Smooth muscle cell (in vitro differentiated cells): ENCODE measurements at regions not wholly inside any gene's neighbourhood (a gene's known extent, or its start where the extent isn't known, plus 50 kb on each side); places are given as distances from the start of the nearest gene placed in this dataset.
"Not testable (repeated sequence)": the region's sequence is repeated elsewhere in the genome, so short reads cannot be mapped to it uniquely, and the experiment has no call there.

ENCODE experiments used
- DNase-seq: peaks from one replicate; lab custom pipeline; 2025; ENCODE audit not compliant: unreplicated experiment; lab: John Stamatoyannopoulos, UW
- H2AFZ ChIP-seq: fragments of 200-600 bp; sonication (generic); 2 replicates; pipeline ENCODE4 v1.6.0; 2016; ENCODE audit warnings: antibody characterized with exemption, low read depth, mild to moderate bottlenecking
- H3F3A ChIP-seq: fragments of 200-600 bp; sonication (generic); 2 replicates; pipeline ENCODE4 v1.6.0; 2017; ENCODE audit warnings: antibody characterized with exemption, low read depth
- H3K27ac ChIP-seq: fragments of 200-600 bp; sonication (generic); 2 replicates; pipeline ENCODE4 v1.5.1; 2016; ENCODE audit warnings: low read depth, mild to moderate bottlenecking
- H3K27me3 ChIP-seq: fragments of 200-600 bp; sonication (generic); 2 replicates; pipeline ENCODE4 v1.6.1; 2016; ENCODE audit warnings: low read depth, mild to moderate bottlenecking
- H3K36me3 ChIP-seq: fragments of 200-600 bp; sonication (generic); 2 replicates; pipeline ENCODE4 v1.5.1; 2016; ENCODE audit warnings: low read depth
- H3K4me1 ChIP-seq: fragments of 200-600 bp; sonication (generic); 2 replicates; pipeline ENCODE4 v1.5.1; 2016; ENCODE audit warnings: low read depth
- H3K4me2 ChIP-seq: fragments of 200-600 bp; sonication (generic); 2 replicates; pipeline ENCODE4 v1.6.0; 2016; ENCODE audit warnings: mild to moderate bottlenecking
- H3K4me3 ChIP-seq: fragments of 200-600 bp; sonication (generic); 2 replicates; pipeline ENCODE4 v1.5.1; 2016; ENCODE audit warnings: mild to moderate bottlenecking
- H3K79me2 ChIP-seq: fragments of 200-600 bp; sonication (generic); 2 replicates; pipeline ENCODE4 v1.6.0; 2016; ENCODE audit warnings: low read depth, mild to moderate bottlenecking
- H3K9ac ChIP-seq: fragments of 200-600 bp; sonication (generic); 2 replicates; pipeline ENCODE4 v1.6.0; 2016; ENCODE audit warnings: low read depth
- H3K9me3 ChIP-seq: fragments of 200-600 bp; sonication (generic); replicated peaks from 2 replicates; pipeline ENCODE4 v1.5.1; 2016; ENCODE audit warnings: low read depth
- H4K20me1 ChIP-seq: fragments of 200-600 bp; sonication (generic); 2 replicates; pipeline ENCODE4 v1.6.0; 2016; ENCODE audit warnings: low read depth
- WGBS: methylation state at CpG from one replicate; pipeline ENCODE4 v1.1.7; 2016; ENCODE audit warnings: low lambda C conversion rate; 5-methylcytosine and 5-hydroxymethylcytosine counted together
- TF ChIP-seq, protein P1 (sequence below): fragments of 200-600 bp; sonication (generic); IDR thresholded peaks from 2 replicates; pipeline ENCODE4 v1.5.1; 2017; ENCODE audit warnings: borderline replicate concordance, mild to moderate bottlenecking, antibody characterized with exemption; ENCODE audit not compliant: insufficient read depth, poor library complexity, severe bottlenecking

DNA sequence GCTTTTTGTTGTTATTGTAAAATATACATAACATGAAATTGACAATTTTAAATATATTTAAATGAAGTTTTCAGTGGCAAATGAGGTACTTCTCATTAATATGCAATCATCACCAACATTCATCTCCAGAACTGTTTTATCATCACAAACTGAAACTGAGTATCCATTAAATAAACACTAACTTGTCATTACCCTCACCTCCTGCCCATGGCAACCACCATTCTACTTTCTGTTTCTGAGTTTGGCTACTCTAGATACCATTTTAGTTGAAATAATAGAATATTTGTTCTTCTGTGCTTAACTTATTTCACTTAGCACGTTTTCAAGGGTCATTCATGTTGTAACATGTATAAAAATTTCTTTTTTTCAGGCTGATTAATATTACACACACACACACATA lies 834.3 kb downstream of the PLOD2 start:
- Histone ChIP-seq H3K9ac (no peak overlapping the region), H3K27me3 (no peaks in the 10 kb centered on the region), H3K79me2 (no peaks in the 10 kb centered on the region), H3F3A (no peaks in the 10 kb centered on the region), H3K9me3 (no peaks in the 10 kb centered on the region), H3K4me1 (no peaks in the 10 kb centered on the region), H3K4me3 (no peak overlapping the region), H3K4me2 (no peak overlapping the region), H3K36me3 (no peaks in the 10 kb centered on the region), H2AFZ (no peak overlapping the region), H4K20me1 (no peaks in the 10 kb centered on the region), H3K27ac (no peak overlapping the region)
- 93% methylated on average over 1 of the region's 1 CpG for WGBS
- DNase-seq, result no peak
- TF ChIP-seq, protein P1, sequence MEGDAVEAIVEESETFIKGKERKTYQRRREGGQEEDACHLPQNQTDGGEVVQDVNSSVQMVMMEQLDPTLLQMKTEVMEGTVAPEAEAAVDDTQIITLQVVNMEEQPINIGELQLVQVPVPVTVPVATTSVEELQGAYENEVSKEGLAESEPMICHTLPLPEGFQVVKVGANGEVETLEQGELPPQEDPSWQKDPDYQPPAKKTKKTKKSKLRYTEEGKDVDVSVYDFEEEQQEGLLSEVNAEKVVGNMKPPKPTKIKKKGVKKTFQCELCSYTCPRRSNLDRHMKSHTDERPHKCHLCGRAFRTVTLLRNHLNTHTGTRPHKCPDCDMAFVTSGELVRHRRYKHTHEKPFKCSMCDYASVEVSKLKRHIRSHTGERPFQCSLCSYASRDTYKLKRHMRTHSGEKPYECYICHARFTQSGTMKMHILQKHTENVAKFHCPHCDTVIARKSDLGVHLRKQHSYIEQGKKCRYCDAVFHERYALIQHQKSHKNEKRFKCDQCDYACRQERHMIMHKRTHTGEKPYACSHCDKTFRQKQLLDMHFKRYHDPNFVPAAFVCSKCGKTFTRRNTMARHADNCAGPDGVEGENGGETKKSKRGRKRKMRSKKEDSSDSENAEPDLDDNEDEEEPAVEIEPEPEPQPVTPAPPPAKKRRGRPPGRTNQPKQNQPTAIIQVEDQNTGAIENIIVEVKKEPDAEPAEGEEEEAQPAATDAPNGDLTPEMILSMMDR, result no peak

DNA sequence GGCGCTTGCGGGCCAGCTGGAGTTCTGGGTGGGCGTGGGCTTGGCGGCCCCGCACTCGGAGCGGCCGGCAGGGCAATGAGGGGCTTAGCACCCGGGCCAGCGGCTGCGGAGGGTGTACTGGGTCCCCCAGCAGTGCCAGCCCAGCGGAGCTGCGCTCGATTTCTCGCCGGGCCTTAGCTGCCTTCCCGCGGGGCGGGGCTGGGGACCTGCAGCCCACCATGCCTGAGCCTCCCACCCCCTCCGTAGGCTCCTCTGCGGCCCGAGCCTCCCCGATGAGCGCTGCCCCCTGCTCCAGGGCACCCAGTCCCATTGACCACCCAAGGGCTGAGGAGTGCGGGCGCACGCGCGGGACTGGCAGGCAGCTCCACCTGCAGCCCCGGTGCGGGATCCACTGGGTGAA lies 827.6 kb downstream of the PLOD2 start:
- WGBS, result 100% methylated on average over 18 of the region's 31 CpGs
- not testable (repeated sequence) for H3K36me3 ChIP-seq, H3K4me3 ChIP-seq, H3K9ac ChIP-seq, H3K9me3 ChIP-seq, H3K4me2 ChIP-seq, H3K27me3 ChIP-seq, H3K4me1 ChIP-seq, H3K79me2 ChIP-seq, H3F3A ChIP-seq, DNase-seq, H2AFZ ChIP-seq, H4K20me1 ChIP-seq, H3K27ac ChIP-seq

DNA sequence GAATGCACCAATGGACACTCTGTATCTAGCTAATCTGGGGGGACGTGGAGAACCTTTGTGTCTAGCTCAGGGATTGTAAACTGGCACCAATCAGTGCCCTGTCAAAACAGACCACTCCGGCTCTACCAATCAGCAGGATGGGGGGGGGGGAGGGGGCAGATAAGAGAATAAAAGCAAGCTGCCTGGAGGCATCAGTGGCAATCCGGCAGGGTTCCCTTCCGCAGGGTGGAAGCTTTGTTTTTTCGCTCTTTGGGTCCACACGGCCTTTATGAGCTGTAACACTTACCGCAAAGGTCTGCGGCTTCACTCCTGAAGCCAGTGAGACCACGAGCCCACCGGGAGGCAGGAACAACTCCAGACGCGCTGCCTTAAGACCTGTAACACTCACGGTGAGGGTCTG lies 827.1 kb downstream of the PLOD2 start:
- no peaks in the 10 kb centered on the region for H3K79me2 ChIP-seq
- no peaks in the 10 kb centered on the region for H3K27me3 ChIP-seq
- no peaks in the 10 kb centered on the region for H4K20me1 ChIP-seq
- H3K4me2 ChIP-seq, result no peak overlapping the region
- TF ChIP-seq, protein P1, result no peak
- no peak overlapping the region for H3K4me3 ChIP-seq
- no peaks in the 10 kb centered on the region for H3K9me3 ChIP-seq
- no peaks in the 10 kb centered on the region for H3K4me1 ChIP-seq
- no peaks in the 10 kb centered on the region for H3K36me3 ChIP-seq
- no peak for DNase-seq
- no peak overlapping the region for H3K9ac ChIP-seq
- H3F3A ChIP-seq, result no peaks in the 10 kb centered on the region
- H2AFZ ChIP-seq, result no peak overlapping the region
- WGBS, result 86% methylated on average over 13 of the region's 13 CpGs
- no peak overlapping the region for H3K27ac ChIP-seq

DNA sequence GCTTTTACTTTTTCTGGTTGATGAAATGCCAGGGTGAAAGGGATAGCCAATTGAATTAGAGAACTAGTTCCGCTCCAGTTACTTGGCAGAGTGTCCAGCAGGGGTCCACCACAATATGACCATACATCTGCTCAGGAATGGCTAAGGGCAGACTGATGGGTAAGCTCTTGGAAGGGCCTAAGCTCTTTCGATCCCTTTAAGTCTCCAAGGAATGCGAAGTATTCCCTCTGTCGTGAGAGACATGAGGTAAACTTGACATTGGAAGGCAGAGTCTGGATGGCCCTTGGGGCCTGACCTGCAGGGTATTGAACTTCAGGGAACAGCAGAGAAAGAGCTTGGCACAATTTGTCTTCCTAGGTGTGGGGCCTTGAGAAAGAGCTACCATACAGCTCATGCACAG lies 805.8 kb downstream of the PLOD2 start:
- Histone ChIP-seq H3K4me3 (no peak overlapping the region), H3F3A (no peaks in the 10 kb centered on the region)
- WGBS, result 73% methylated on average over 4 of the region's 4 CpGs

More for the DNA sequence above, 805.8 kb downstream of the PLOD2 start:
- TF ChIP-seq, protein P1, result no peak
- H4K20me1 ChIP-seq, result no peaks in the 10 kb centered on the region
- no peaks in the 10 kb centered on the region for H3K79me2 ChIP-seq
- no peak overlapping the region for H2AFZ ChIP-seq
- H3K9ac ChIP-seq, result no peak overlapping the region
- no peak overlapping the region for H3K4me2 ChIP-seq
- no peaks in the 10 kb centered on the region for H3K27me3 ChIP-seq
- H3K9me3 ChIP-seq, result no peaks in the 10 kb centered on the region
- H3K4me1 ChIP-seq, result no peaks in the 10 kb centered on the region
- no peak for DNase-seq
- H3K27ac ChIP-seq, result no peak overlapping the region
- H3K36me3 ChIP-seq, result no peaks in the 10 kb centered on the region
